ENCODE measurements at regions not wholly inside any gene's neighbourhood (a gene's known extent, or its start where the extent isn't known, plus 50 kb on each side); places are given as distances from the start of the nearest gene placed in this dataset.

DNA sequence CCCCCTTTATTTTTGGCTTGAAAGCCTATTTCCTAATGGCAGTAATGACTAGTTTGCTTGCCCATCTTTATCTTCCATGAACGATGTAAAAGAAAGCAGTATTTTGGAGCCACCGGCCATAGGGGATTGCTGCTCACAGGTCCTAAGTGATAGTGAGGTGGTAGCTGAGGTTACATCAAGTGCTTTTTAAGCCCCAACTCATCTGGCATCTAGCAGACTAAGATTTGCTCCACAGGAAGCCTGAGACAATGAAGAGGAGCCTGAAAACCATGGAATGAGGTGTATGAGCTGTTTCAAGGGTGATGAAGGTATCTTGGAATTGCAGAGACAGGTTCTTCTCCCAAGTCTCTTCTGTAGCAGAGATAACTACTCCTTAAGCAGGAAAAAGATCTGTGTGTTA lies 496.3 kb downstream of the XPNPEP1 start:
- no peaks in the 10 kb centered on the region for H3K9me3 Mint-ChIP-seq
- ATAC-seq (ENCODE audit: low read depth): no peak
- intact Hi-C loops (cut with micrococcal nuclease): no loop called here
- H3K36me3 Mint-ChIP-seq (ENCODE audit: low read depth): no peaks in the 10 kb centered on the region
- H3K4me3 Mint-ChIP-seq: no peak overlapping the region
- H3K4me1 Mint-ChIP-seq: no peaks in the 10 kb centered on the region
- DNase-seq: no peak
- CTCF ChIA-PET: no interaction called here
- TF ChIP-seq, protein P1, sequence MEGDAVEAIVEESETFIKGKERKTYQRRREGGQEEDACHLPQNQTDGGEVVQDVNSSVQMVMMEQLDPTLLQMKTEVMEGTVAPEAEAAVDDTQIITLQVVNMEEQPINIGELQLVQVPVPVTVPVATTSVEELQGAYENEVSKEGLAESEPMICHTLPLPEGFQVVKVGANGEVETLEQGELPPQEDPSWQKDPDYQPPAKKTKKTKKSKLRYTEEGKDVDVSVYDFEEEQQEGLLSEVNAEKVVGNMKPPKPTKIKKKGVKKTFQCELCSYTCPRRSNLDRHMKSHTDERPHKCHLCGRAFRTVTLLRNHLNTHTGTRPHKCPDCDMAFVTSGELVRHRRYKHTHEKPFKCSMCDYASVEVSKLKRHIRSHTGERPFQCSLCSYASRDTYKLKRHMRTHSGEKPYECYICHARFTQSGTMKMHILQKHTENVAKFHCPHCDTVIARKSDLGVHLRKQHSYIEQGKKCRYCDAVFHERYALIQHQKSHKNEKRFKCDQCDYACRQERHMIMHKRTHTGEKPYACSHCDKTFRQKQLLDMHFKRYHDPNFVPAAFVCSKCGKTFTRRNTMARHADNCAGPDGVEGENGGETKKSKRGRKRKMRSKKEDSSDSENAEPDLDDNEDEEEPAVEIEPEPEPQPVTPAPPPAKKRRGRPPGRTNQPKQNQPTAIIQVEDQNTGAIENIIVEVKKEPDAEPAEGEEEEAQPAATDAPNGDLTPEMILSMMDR (IDR thresholded peaks at IDR 0.05): no peak
- POLR2A ChIA-PET: no interaction called here
- no peaks in the 10 kb centered on the region for H3K27me3 Mint-ChIP-seq
- H3K27ac Mint-ChIP-seq: no peak overlapping the region

DNA sequence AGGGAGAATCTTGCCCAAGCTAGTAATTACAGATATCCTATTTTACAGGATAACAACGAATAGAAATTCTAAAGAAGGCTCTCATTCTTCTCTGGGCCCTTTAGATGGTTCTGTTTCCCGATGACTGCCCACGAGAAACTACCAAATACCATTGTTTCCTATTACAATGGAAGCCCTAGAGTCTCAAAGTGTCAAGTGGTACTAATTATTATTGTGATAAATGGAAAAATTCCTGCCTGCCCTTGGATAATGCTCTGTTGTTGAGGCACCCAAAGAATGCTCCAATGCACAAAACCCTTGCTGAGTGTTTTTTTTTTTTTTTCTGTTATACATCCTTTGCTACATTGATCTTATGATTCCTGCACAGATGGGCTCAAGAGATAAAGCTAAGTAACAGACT lies 504.5 kb downstream of the XPNPEP1 start:
- Mint-ChIP-seq H3K4me1 (no peaks in the 10 kb centered on the region), H3K9me3 (peaks cover 3% of the 10 kb centered on the region), H3K27ac (no peak overlapping the region), H3K36me3 (ENCODE audit: low read depth) (no peaks in the 10 kb centered on the region), H3K27me3 (no peaks in the 10 kb centered on the region), H3K4me3 (no peak overlapping the region)
- ChIA-PET POLR2A (no interaction called here), CTCF (no interaction called here)
- TF ChIP-seq, protein P1 (IDR thresholded peaks at IDR 0.05): no peak
- DNase-seq: no peak
- ATAC-seq (ENCODE audit: low read depth): no peak
- intact Hi-C loops (cut with micrococcal nuclease): no loop called here

DNA sequence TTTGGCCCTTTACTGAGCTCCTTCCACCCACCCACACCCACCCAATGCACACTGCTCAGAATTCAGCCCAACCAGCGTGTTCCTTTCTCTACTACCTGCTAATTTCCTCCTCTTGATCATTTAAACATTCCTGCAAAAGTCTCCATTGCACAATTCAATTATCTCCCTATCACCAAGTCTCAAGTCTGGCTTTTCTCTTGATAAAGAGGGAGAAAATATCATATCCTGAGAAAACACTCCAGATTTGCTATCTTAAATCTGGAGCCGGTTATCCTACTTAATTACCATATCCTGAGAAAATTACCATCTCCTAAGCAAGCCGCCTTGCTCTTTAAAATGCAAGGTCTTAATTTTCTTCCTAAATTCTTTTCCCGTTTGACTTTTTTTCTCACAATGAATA lies 505.5 kb downstream of the XPNPEP1 start:
- Mint-ChIP-seq H3K27ac (no peak overlapping the region), H3K4me3 (no peak overlapping the region), H3K36me3 (ENCODE audit: low read depth) (no peaks in the 10 kb centered on the region), H3K9me3 (peaks cover 3% of the 10 kb centered on the region), H3K27me3 (no peaks in the 10 kb centered on the region), H3K4me1 (no peaks in the 10 kb centered on the region)
- CTCF ChIA-PET: no interaction called here
- ATAC-seq (ENCODE audit: low read depth) (no peak), DNase-seq (no peak)
- POLR2A ChIA-PET: no interaction called here
- TF ChIP-seq, protein P1 (IDR thresholded peaks at IDR 0.05): no peak
- intact Hi-C loops (cut with micrococcal nuclease): no loop called here

DNA sequence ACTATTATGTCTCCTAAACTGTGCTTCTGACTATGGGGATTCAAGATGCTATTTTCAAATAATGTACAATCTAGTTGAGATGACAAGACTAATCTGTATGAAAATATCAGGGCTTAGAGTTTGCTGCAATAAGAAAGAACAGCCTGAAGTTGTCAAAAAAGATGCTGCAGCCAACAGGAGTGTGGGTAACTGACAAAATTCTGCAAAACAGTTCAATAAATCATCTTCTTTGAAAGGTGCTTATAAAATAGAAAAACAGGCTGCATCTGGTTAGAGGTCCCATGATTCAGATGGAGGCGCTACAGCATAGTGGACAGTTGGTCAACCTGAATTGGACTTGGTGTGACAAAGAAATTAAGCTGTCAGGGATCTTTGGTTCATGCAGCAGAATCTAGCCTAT lies 511.0 kb downstream of the XPNPEP1 start:
- ATAC-seq (ENCODE audit: low read depth): no peak
- Mint-ChIP-seq H3K4me3 (no peak overlapping the region), H3K27ac (no peak overlapping the region), H3K27me3 (no peaks in the 10 kb centered on the region), H3K4me1 (no peaks in the 10 kb centered on the region), H3K9me3 (peaks cover 3% of the 10 kb centered on the region), H3K36me3 (ENCODE audit: low read depth) (no peaks in the 10 kb centered on the region)
- POLR2A ChIA-PET: no interaction called here
- no peak for DNase-seq
- CTCF ChIA-PET: no interaction called here
- intact Hi-C loops (cut with micrococcal nuclease): no loop called here
- TF ChIP-seq, protein P1 (IDR thresholded peaks at IDR 0.05): no peak

DNA sequence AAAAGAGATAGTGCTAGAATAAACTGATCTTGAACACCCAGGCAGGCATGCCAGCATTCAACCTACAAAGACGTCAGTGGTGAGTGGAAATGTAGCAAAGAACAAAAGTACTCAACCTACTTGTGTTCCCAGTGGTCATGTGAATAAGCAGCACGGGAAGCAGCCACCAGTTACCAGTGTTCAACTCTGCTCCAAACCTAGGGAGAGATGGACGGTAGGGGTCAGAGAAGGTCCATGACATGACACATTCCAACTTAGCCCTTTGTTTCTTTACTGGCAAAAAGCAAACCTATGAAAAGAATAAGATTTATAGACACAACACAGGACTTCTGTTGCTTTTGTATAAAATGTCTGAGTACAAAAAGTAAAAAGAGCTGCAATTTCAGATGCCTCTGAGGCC lies 511.4 kb downstream of the XPNPEP1 start:
- ATAC-seq (ENCODE audit: low read depth) (no peak), DNase-seq (no peak)
- Mint-ChIP-seq H3K36me3 (ENCODE audit: low read depth) (no peaks in the 10 kb centered on the region), H3K4me3 (no peak overlapping the region), H3K4me1 (no peaks in the 10 kb centered on the region), H3K27ac (no peak overlapping the region), H3K9me3 (peaks cover 3% of the 10 kb centered on the region), H3K27me3 (no peaks in the 10 kb centered on the region)
- intact Hi-C loops (cut with micrococcal nuclease): no loop called here
- TF ChIP-seq, protein P1 (IDR thresholded peaks at IDR 0.05): no peak
- CTCF ChIA-PET: no interaction called here
- POLR2A ChIA-PET: no interaction called here
